GM19025 (cell line): ENCODE measurements at regions not wholly inside any gene's neighbourhood (a gene's known extent, or its start where the extent isn't known, plus 50 kb on each side); places are given as distances from the start of the nearest gene placed in this dataset.
"Not testable (repeated sequence)": the region's sequence is repeated elsewhere in the genome, so short reads cannot be mapped to it uniquely, and the experiment has no call there.

Source experiments
- ATAC-seq: cut with Tn5 transposase; IDR thresholded peaks from one replicate; pipeline ENCODE4 v1.9.1; 2021; ENCODE audit warnings: mild to moderate bottlenecking, low read depth, moderate library complexity; ENCODE audit not compliant: unreplicated experiment

DNA sequence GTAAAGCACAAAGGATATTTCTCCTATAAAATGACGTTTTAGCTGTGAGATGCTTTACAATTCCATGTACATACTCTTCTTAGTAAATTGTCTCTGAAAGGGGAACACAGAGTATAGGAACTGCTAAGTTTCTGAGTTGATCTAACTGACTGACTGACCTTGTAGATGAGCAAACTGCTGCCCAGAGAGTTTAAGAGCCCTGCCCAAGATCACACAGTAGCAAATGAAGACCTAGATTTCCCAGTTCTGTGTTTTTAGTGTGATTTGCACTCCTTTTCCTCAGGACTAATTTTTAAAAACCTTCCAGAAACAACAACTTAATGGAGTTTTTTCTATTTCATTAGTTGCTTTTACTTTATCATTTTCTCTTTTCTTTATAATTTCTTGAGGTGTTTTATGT, 247.7 kb downstream of the PDCD6IP start:
- ATAC-seq: no peak

DNA sequence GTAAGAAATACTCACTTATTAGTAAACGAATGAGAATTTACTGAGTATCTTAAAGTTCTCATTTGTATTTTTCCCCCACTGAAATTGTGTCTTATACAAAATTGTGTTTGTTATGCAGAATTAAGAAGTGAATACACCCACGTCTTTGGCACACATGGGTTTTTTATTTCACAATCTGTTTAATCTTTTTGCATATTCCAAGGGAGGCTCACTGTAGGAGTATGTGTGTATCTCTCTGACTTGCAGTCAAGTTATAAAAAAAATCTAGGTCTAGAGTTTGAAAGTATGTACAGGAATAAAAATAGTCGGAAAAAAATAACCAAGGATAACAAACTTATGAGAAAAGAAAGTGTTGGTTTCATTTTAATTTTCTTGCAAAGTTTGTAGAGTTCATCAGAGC, 255.2 kb downstream of the PDCD6IP start:
- ATAC-seq: no peak

DNA sequence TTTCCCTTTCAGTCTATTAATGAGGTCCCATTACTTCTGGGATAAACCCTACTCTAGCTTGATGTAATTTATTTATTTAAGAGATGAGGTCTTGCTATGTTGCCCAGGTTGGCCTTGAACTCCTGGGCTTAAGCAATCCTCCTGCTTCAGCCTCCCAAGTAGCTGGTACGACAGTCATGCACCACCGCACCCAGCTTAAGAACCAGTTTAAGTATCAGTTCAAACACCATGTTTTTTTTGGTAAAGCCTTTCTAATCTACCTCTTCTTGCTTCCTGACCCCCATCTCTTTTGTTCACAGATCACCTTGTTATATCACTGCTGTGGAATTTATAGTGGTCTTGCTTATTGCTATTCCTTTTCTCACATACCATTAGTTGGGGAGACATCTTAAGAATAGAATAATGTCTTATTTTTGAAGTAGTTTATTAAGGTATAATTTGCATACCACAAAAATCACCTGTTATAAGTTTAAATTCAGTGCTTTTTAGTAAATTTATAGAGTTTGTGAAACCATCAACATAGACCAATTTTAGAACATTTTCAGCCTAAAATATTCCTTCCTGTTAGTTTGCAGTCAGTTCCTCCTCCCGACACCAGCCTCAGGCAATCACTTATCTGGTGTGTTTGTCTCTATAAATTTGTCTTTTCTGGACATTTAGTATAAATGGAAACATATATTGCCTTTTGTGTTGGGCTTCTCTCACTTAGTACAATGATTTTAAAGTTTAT, 257.9 kb downstream of the PDCD6IP start:
- ATAC-seq: peak; percentile 3

DNA sequence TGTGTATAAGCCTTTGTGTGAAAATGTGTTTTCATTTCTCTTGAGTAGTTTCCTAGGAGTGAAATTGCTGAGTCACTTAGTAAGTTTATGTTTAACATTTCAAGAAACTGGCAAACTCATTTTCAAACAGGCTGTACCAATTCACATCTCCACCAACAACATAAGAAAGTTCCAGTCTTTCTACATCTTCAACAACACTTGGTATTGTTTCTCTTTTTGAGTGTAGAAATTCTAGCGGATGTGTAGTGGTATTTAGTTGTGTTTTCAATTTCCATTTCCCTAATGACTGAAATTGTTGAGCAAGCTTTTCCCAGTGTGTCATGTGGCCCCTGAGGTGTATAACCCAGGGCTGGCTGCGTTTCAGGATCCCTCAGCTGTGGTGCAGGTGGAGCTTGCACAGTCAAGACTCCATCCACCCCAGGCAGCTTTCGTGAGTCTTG, 258.5 kb downstream of the PDCD6IP start:
- peak; percentile 94 for ATAC-seq

DNA sequence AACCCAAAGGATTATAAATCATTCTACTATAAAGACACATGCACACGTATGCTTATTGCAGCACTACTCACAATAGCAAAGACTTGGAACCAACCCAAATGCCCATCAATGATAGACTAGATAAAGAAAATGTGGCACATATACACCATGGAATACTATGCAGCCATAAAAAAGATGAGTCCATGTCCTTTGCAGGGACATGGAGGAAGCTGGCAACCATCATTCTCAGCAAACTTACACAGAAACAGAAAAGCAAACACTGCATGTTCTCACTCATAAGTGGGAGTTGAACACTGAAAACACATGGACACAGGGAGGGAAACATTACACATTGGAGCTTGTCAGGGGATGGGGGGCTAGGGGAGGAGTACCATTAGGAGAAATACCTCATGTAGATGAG, 262.6 kb downstream of the PDCD6IP start:
- not testable (repeated sequence) for ATAC-seq

DNA sequence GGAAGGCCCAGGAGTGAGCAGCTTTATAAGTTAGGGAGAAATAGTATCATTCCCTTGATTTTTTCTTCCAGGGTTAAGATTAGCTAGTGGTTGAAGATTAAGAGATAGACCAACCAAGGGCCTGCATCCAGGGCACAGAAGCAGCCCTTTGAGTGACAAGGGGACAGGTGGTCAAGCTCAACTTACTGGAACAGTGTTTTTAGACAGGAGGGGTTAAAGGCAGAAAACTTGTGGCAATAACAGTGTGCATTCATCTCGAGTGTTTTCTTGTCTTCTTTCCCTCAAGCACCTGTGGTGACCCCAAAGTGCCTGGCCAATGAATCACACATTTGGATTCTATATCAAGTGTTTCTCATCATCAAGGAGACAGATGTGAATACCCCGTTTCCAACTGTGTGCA, 267.5 kb downstream of the PDCD6IP start:
- ATAC-seq: no peak

DNA sequence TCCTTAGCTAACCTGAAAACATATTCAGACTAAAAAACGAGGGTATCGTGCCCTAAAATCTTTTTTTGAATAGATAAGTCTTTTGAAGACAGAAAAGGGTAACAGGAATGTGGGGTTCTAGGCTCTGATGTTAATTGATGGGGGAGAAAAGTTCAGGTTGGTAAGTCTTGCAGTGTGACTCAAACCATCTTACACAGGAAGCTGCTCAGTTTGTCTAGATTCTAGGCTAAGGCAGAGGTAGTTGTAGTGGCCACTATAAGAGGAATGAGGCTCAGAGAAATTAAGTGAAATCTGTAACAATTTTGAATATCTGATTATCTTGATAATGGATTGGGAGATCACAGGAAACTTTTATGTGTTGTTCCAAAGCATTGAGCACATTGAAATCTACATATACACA, 267.9 kb downstream of the PDCD6IP start:
- no peak for ATAC-seq

DNA sequence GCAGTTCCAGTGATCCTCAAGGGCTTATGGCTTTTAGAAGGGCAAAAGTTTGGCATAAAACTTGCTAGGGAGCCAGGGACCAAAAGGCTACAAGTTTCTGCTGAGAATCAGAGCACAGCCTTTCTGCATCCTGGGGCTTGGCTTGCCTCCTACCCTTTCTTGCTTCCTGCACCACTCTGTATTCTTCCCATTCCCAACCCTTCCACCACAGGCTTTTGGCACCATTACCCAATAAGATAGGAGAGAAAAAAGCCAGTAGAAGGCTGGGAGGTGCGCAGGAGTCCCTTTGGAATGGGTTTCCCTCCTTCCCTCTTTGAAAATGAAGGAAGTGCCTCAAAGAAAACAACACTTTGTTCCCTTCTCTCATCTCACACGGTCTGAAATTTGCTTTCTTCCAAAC, 268.6 kb downstream of the PDCD6IP start:
- no peak for ATAC-seq

DNA sequence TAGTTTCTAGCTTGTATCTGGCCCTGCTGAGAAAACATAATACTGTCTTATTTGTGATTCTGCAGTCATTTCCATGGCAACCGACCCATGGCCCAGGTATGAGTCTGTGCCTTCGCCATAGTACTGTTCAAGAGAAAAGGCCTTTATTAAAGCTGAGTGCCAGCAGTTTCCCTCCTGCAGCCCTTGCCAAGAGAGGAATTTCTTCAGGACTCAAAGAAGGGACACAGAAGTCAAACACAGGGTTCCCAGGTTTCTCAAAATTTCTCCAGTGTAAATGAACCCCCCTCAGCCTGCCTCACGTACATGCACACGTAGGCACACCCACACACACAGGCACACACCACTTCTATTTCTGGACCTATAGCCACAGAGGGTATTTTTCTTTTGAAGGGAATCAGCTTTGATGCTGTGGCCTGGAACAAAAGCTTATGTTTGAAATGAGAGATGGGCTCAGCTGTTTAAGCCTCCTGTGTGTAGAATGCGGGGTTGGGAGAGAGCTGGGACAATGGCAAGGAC, 269.2 kb downstream of the PDCD6IP start:
- no peak for ATAC-seq

DNA sequence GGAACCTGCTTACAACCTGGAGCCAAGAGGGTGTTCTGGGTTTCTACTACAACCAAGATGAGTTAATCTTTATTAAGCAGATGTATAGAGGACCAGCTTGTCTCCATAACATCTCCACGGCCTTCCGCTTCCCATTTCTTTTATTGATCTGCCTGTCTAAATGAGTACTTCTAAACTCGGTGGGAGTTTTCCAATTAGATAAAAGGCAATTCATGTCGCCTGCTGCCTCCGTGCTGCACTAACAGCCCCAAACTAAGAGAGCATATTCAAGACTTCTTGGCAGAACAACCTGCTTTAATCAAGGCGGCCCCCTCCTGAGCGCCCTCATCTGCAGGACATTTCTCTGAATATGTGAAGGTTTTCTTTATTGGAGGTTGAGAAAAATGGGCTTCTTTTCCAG, 270.1 kb downstream of the PDCD6IP start:
- no peak for ATAC-seq

DNA sequence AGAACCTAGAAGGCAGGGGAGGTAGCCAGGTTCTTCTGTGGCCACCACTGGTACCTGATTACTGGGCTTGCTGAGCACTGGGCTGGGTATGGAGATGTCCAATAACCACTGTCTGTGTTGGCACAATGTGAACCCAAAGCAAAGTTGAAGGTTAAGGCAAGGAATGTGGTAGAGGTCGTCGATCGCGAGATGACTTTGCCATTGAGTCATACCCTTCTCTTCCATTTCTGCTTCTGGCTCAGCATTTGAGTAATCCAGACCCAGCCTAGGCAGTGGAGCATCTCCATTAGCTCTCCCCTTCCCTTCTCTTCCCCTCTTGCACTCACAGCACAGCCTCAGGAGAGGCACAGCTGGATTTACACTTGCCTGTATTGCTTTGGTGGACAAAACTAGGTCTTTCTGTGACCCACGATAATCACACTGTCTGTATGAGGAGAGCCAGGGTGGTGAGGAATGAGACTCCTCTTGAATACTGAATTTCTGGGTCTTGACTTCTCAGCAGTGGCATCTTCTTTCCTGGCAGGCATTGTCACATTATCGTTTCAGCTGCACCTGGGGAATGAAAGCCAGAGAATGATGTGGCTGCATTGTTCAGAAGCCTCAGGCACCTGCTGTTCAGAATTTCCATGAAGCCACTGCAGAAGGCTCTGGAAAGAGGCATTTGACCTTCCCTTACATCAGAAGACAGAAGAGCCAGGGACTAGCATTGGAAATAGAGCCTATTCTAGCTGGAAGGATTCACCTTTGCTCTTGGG, 272.6 kb downstream of the PDCD6IP start:
- ATAC-seq: no peak

DNA sequence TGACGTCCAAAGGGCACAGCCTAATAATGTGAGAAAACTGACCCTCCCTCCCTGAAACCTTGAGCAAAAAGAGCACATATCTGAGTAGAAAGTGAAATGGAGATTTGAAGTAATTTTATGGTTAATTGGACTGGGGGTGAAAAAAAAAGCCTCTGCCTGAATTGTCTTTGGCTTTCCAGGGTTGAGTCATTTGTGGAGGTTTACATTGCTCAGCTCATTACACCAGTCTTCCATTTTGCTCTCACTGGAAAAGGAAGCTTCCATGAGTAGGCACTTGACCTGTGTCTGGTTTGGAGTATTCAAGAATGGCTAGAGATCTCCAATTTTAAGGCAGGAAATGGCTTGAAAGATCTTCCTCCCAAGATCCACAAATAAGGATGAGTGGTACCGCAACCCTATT, 273.9 kb downstream of the PDCD6IP start:
- no peak for ATAC-seq

DNA sequence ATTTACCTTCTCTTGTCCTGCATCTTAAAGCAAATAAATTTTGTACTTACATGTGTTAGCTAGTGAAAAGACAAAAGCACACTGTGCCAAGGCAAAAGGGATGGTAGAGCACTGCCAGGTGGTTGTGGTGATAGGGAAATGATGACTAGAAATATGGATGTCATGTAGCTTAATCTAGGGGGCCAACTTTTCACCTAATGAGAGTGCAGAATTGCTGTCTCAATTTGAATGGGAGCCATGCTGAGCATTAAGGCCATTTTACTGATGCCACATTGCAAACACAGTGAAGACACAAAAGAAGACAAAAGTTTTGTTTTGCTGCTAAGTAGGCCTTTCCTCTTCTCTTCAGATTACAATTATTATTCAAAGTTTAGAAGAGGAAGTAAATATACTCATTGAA, 274.7 kb downstream of the PDCD6IP start:
- no peak for ATAC-seq

DNA sequence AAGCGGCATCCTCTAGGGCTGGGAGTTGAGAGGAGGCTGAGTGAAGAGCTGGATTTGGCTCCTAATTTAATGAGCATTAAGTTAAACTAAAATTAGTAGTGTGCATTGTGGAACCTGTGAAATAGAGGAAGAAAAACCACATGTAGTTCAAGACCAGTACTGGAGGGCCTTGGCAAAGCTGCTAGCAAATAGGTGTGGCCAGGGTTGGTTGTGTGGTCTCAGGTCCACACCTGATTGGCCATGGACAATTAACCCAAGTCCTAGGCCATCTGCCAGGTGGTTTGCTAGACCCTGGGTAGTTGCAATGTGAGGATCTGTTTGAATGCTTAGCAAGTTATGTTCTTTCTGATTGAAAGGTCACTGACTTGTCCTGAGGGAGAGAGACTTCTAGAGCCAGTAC, 275.5 kb downstream of the PDCD6IP start:
- no peak for ATAC-seq

DNA sequence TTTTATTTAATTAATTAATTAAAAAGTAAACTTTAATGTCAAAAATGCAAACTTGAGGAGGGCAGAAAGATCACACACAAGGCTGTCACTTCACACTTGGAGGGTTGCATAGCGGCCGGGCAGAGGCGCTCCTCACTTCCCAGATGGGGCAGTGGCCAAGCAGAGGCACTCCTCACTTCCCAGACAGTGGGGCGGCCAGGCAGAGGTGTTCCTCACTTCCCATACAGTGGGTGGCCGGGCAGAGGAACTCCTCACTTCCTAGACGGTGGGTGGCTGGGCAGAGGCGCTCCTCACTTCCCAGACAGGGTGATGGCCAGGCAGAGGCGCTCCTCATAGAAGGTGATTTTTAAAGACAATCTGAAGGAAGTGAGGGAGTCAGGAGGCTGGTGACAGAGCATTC, 277.5 kb downstream of the PDCD6IP start:
- ATAC-seq: no peak

DNA sequence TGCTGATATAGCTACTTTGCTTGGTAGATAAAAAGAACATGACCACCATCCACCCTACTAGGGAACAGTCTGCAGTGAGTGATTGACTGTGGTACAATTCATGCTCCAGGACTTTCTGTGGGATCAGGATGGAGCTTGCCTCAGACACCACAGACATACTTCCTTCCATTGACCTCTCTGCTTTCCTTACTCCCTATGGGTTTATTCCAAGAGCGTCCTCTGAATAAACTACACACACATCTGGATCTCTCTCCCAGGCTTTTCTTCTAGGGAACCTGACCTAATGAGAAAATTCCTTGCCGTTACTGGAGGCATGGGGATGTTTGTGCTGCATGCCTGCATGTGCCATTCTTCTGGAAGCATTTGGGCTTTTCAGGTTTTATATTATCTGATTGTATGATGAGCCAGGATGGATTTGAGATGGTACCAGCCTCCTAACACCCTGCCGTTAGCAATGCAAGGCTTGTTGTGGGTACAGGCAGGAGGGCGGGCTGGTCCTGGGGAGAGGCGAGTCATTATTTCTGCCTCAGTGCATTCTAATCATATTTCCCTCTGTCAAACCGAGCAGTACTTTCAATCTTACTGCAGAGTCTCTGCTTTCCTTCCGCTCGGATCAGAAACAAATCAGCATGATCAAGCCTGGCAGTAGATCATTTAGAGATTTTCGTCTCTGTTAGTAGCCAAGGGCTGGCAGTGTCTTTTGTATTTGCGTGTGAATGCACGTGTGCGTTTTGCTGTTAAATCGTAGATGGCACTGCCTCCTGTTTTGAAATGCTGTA, 279.2 kb downstream of the PDCD6IP start:
- peak; percentile 75 for ATAC-seq

DNA sequence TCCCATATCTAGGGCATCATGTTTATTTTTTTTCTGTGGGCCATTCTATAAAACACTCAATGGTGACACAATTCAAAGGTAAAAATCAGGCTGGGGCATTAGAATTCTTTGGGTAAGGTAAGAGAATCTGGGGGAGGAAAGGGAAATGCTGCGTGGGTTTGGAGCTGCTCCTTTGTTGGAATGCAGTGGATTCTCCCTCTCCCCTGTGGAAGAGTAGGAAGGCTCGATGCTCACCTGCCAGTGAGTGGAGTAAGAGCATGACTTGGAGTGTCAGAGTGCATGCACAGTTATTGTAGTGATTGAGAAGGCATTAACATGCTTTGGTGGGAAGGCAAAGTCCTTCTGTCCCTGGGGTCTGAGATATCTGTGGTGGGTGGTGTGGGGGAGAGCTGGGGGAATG, 280.0 kb downstream of the PDCD6IP start:
- ATAC-seq: no peak

DNA sequence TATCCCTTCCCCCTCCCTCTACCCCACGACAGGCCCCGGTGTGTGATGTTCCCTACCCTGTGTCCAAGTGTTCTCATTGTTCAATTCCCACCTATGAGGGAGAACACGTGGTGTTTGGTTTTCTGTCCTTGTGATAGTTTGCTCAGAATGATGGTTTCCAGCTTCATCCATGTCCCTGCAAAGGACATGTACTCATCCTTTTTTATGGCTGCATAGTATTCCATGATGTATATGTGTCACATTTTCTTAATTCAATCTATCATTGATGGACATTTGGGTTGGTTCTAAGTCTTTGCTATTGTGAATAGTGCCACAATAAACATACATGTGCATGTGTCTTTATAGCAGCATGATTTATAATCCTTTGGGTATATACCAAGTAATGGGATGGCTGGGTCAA, 281.4 kb downstream of the PDCD6IP start:
- ATAC-seq: not testable (repeated sequence)

DNA sequence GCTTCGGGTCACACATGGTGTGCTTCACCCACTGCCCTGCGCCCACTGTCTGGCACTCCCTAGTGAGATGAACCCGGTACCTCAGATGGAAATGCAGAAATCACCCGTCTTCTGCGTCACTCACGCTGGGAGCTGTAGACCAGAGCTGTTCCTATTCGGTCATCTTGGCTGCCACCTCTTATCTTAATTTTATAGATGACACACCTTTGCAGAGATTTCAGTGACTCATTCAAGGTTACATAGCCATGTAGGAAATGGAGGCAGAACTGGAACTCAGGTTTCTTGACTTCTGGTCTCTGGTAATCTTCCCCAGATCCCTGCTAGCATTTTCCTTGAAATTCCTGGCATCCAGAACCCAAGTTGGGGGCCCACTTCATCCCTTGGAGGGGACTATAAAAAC, 291.9 kb downstream of the PDCD6IP start:
- ATAC-seq: not testable (repeated sequence)

DNA sequence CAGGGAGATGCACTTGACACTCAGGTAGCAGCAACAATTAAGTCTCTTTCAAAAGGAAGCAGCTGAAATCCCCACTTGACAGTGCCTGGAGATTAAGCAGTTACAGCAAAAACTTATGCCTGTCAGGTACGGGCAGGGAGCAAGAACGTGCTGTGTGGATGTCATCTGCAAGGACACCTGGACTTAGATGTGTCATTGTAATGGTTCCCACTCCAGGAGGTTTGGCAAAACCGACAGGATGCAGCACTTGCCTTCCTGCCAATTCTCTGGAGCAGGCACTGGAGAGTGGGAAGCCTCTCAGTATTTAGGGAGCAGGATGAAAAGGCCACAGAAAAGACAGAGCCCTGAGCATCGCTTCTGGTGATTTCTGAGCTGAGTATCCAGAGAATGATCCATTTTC, 292.4 kb downstream of the PDCD6IP start:
- ATAC-seq: no peak

DNA sequence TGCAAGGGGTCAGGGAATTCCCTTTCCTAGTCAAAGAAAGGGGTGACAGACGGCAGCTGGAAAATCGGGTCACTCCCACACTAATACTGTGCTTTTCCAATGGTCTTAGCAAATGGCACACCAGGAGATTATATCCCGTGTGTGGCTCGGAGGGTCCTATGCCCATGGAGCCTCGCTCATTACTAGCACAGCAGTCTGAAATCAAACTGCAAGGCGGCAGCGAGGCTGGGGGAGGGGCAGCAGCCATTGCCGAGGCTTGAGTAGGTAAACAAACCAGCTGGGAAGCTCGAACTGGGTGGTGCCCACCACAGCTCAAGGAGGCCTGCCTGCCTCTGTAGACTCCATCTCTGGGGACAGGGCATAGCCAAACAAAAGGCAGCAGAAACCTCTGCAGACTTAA, 295.9 kb downstream of the PDCD6IP start:
- ATAC-seq: not testable (repeated sequence)
